IPS-20b (cell line): ENCODE measurements at regions not wholly inside any gene's neighbourhood (a gene's known extent, or its start where the extent isn't known, plus 50 kb on each side); places are given as distances from the start of the nearest gene placed in this dataset.

Experiments
- H3K27ac ChIP-seq: one replicate; pipeline ENCODE4 v1.5.1; 2013; ENCODE audit warnings: low read length
- H3K27me3 ChIP-seq: 2 replicates; pipeline ENCODE4 v1.6.1; 2013; ENCODE audit warnings: mild to moderate bottlenecking, low read length, inconsistent platforms; ENCODE audit not compliant: insufficient read depth
- H3K36me3 ChIP-seq: 2 replicates; pipeline ENCODE4 v1.6.1; 2013; ENCODE audit warnings: low read depth, mild to moderate bottlenecking, inconsistent platforms, low read length, moderate library complexity; ENCODE audit not compliant: insufficient read depth
- H3K4me1 ChIP-seq: 2 replicates; pipeline ENCODE4 v1.6.1; 2013; ENCODE audit warnings: mild to moderate bottlenecking, control low read depth, inconsistent platforms, low read length, moderate library complexity; ENCODE audit not compliant: insufficient read depth
- H3K4me3 ChIP-seq: 2 replicates; pipeline ENCODE4 v1.5.1; 2013; ENCODE audit warnings: mild to moderate bottlenecking, low read length, inconsistent platforms
- H3K9ac ChIP-seq: 2 replicates; pipeline ENCODE4 v1.6.1; 2013; ENCODE audit warnings: low read depth, mild to moderate bottlenecking, inconsistent platforms, low read length, moderate library complexity
- H3K9me3 ChIP-seq: 2 replicates; pipeline ENCODE4 v1.6.1; 2013; ENCODE audit warnings: mild to moderate bottlenecking, low read depth, low read length, inconsistent platforms; ENCODE audit not compliant: insufficient read depth

DNA sequence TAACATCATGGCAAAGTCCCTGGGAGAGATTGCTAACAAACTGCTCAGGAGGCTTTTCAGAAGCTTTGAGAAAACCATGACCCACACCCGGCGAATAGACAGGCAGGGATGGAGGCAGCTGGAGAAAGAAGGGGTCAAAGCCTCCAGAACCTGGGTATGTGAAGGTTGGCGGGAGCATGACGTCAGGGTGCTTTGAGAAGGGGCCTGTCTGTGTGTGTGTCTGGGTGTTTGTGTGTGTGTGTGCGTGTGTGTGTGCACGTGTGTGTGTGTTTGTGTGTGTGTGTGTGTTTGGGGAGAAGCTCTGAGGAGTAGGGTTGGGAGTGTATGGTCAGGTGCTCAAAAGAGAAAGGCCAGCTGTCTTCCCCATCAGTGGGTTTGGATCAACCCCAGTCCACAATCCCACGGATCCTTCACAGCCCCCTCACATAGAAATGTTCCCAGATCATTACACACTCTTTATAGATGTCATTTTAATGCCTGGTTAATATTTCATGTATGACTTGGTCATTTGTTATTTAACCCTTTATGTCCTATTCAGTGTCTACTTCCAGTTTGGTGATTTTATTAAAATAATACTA is 254.1 kb upstream of the SMIM21 start:
- Histone ChIP-seq H3K4me1 (no peaks in the 10 kb centered on the region), H3K4me3 (no peak overlapping the region), H3K36me3 (no peaks in the 10 kb centered on the region), H3K27me3 (no peaks in the 10 kb centered on the region), H3K9ac (no peak overlapping the region), H3K9me3 (no peaks in the 10 kb centered on the region), H3K27ac (no peak overlapping the region)

DNA sequence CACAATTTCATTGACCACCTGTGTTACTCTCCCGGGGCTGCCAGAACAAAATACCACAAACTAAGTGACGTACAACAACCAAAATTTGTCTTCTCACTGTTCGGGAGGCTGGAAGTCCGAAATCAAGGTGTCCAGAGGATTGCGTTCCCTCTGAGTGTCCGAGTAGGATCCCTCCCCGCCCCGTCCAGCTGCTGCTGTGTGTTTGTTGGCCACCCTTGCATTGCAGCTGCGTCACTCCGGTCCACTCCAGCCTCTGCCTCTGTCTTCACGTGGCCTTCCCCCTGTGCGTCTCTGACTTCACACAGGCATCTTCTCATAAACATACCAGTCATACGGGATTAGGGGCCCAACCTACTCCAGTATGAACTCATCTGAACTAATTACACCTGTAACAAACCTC is 251.8 kb upstream of the SMIM21 start:
- Histone ChIP-seq H3K4me3 (no peak overlapping the region), H3K27ac (no peak overlapping the region), H3K4me1 (no peaks in the 10 kb centered on the region), H3K36me3 (no peaks in the 10 kb centered on the region), H3K27me3 (no peaks in the 10 kb centered on the region), H3K9ac (no peak overlapping the region), H3K9me3 (peaks cover 5% of the 10 kb centered on the region; the same call in 1 of the 2 replicates)

DNA sequence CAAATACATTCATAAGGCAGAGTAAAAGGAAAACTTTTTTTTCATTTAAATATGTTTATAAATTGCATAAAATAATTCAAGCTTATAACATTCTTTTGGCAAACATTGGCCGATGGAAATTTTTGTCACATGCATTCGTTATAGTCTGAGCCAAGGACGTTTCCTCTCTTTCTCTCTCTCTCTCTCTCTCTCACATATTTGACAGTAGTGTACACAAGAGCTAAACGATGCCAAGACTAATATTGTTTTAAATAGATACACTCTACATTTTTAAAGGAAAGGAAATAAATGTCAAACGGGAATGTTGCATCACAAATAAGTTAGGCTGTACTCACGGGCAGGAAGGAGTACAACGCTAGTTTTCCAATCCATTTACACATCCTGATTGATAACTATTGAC is 251.1 kb upstream of the SMIM21 start:
- peaks cover 10% of the 10 kb centered on the region; the same call in 1 of the 2 replicates for H3K9me3 ChIP-seq
- no peak overlapping the region for H3K27ac ChIP-seq
- no peak overlapping the region for H3K4me3 ChIP-seq
- no peaks in the 10 kb centered on the region for H3K4me1 ChIP-seq
- no peaks in the 10 kb centered on the region for H3K27me3 ChIP-seq
- no peak overlapping the region for H3K9ac ChIP-seq
- no peaks in the 10 kb centered on the region for H3K36me3 ChIP-seq

DNA sequence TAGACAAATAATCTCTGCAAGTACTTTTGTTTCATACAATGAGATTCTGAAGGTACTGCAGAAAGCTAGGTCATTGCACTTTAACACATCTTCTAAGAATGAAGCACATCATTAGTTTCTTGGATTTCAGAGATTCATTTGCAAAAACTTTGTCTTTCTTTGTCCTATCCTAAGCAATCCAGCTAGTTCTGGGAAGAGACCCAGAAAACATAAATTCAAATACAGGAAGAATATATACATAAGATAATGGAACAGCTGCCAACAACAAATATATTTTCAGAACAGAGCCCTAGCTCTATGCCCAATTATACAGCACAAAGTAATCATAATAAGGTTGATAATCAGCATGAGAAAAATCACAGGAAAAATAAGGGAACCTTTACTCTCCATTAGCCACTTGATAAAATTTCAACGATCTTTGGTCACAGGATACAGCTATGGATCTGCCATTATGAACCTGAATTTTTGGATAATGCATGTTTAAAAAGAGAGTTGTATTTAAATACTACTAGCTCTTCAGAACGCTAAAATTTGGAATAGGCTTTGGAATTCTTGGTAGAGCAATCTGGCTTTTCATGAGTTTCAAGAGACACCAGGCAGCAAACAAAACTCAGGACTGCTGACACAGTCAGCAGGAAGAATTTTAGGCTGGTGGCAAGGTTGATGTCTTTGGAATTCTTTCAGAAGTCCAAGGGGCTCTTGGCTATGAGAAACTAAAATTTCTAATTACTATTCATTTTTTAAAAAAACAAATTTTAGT is 250.4 kb upstream of the SMIM21 start:
- Histone ChIP-seq H3K27ac (no peak overlapping the region), H3K4me3 (no peak overlapping the region), H3K27me3 (no peaks in the 10 kb centered on the region), H3K9ac (no peak overlapping the region), H3K9me3 (peaks cover 10% of the 10 kb centered on the region; the same call in 1 of the 2 replicates), H3K36me3 (no peaks in the 10 kb centered on the region), H3K4me1 (no peaks in the 10 kb centered on the region)

DNA sequence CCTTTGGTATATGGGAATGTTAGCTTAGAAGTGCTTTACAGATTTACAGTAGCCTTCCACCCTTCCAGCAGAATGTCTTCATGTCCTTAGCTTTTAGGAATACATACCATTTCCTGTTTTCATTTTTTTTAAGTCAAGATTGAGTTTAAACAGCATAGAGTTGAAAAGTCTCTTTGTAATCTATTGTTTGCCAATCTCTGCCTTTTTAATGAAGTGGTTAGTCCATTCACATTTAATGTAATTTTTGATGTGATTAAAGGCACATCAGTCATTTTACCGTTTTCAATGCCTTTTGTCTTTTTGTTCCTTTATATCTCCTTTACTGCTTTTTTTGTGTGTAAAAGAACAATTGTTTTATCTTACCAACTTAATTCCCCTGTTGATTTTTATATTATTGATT is 233.4 kb upstream of the SMIM21 start:
- no peak overlapping the region for H3K27ac ChIP-seq
- H3K27me3 ChIP-seq: no peaks in the 10 kb centered on the region
- no peak overlapping the region for H3K4me3 ChIP-seq
- no peaks in the 10 kb centered on the region for H3K36me3 ChIP-seq
- H3K4me1 ChIP-seq: peaks cover 3% of the 10 kb centered on the region; the same call in 1 of the 2 replicates
- no peak overlapping the region for H3K9ac ChIP-seq
- H3K9me3 ChIP-seq: peaks cover 13% of the 10 kb centered on the region

DNA sequence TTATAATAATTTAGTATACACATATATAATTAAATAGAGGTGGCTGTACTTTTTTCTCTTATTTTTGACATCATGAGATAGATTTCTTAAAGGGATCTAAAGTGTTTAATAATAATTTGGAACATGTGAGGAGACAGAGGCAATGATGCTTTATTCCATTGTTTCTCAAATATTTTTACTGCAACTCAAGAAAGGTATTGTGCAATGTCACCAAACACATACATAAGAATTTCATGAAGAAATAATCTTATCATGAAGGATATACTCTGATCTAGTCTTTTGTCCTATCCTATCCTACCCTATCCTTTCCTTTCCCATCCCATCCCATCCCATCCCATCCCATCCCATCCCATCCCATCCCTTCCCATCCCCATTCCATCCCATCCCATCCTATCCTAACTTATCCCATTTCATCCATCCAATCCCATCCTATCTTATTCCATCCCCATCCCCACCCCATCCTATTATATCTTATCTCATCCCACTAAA is 232.1 kb upstream of the SMIM21 start:
- peaks cover 14% of the 10 kb centered on the region for H3K4me1 ChIP-seq
- no peak overlapping the region for H3K4me3 ChIP-seq
- no peaks in the 10 kb centered on the region for H3K36me3 ChIP-seq
- no peak overlapping the region for H3K9ac ChIP-seq
- H3K9me3 ChIP-seq: peaks cover 13% of the 10 kb centered on the region
- no peak overlapping the region for H3K27ac ChIP-seq
- H3K27me3 ChIP-seq: peaks cover under 1% of the 10 kb centered on the region; the same call in 1 of the 2 replicates

DNA sequence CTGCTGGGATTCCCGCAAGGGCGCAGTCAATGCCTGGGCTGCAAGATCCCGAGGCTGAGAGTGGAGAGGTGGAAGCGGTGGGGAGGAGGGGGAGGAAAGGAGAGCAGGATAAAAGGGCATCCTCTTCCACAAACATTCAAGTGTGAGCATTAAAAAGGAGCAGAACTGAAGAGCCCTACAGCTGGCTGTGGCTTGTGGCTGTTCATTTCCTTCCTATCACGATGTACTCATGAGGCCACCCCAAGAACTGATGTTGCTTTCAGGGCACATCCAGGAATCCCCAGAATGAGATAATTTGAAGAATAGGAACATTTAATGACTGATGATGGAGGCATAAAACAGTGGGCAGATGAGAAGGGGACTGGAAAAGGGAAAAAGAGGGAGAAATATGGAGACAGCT is 230.8 kb upstream of the SMIM21 start:
- Histone ChIP-seq H3K27ac (no peak overlapping the region), H3K9ac (no peak overlapping the region), H3K27me3 (peaks cover 3% of the 10 kb centered on the region; the same call in 1 of the 2 replicates), H3K36me3 (no peaks in the 10 kb centered on the region), H3K9me3 (peaks cover 13% of the 10 kb centered on the region), H3K4me1 (peaks cover 19% of the 10 kb centered on the region), H3K4me3 (no peak overlapping the region)

DNA sequence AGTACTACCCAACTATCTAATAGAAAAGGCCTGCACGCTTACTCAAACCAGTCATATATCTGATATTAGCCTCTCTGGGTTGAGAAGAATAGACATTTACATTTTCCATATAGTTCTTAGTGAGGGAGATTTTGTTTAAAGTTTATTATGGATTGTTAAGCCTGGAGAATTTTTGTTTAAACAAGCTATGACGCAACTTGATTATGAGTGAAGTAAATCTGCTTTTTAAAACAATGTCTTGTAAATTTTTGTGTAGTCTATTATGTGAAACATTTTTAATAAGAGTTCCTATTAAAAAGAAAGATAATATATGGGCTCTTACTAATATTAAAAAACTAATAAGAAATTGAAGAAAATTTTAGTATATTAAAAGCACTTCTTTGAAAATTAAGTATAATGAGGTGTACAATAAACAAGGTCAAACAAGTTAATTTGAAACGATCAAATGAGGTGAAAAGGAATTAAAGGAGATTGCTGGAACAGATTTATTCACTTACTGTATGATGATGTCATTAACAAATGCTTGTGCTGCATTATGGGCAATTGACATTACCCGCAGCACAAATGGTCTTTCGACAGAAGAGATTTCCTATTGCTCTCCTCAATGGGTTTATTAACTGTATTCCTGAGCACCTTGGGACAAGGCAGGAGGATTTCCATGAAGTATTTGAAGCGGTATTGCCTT is 229.2 kb upstream of the SMIM21 start:
- H3K4me3 ChIP-seq: peak overlapping the region; percentile 35; the same call in 1 of the 2 replicates
- H3K4me1 ChIP-seq: peaks cover 19% of the 10 kb centered on the region
- H3K36me3 ChIP-seq: no peaks in the 10 kb centered on the region
- peaks cover 3% of the 10 kb centered on the region; the same call in 1 of the 2 replicates for H3K27me3 ChIP-seq
- no peak overlapping the region for H3K9ac ChIP-seq
- no peak overlapping the region for H3K27ac ChIP-seq
- peaks cover 13% of the 10 kb centered on the region for H3K9me3 ChIP-seq

DNA sequence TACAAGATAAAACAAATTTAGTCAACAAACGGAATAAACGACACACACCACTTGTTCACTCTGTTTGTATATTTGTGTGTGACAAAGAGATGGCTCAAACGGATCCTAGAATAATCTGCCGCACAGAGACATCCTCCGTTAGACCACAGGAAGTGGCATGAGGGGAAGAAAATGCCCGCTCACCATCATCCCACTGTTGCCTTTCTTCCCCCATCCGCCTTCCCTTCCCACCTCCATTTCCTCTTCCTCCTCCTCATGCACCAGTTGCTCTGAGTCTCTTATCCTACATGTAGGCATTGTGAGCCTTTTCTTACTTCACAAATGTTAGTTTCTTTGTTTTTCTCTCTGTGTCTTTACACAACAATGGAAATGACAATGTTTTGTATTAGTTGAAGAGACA is 228.5 kb upstream of the SMIM21 start:
- H3K4me1 ChIP-seq: peaks cover 19% of the 10 kb centered on the region
- H3K9me3 ChIP-seq: peaks cover 8% of the 10 kb centered on the region
- H3K4me3 ChIP-seq: peak overlapping the region; percentile 35; the same call in 1 of the 2 replicates
- H3K27ac ChIP-seq: peak overlapping the region; percentile 21
- no peaks in the 10 kb centered on the region for H3K36me3 ChIP-seq
- peaks cover 3% of the 10 kb centered on the region; the same call in 1 of the 2 replicates for H3K27me3 ChIP-seq
- 0 out of 2 replicates have a peak overlapping the region, but pooled peaks have one; percentile 13 for H3K9ac ChIP-seq

DNA sequence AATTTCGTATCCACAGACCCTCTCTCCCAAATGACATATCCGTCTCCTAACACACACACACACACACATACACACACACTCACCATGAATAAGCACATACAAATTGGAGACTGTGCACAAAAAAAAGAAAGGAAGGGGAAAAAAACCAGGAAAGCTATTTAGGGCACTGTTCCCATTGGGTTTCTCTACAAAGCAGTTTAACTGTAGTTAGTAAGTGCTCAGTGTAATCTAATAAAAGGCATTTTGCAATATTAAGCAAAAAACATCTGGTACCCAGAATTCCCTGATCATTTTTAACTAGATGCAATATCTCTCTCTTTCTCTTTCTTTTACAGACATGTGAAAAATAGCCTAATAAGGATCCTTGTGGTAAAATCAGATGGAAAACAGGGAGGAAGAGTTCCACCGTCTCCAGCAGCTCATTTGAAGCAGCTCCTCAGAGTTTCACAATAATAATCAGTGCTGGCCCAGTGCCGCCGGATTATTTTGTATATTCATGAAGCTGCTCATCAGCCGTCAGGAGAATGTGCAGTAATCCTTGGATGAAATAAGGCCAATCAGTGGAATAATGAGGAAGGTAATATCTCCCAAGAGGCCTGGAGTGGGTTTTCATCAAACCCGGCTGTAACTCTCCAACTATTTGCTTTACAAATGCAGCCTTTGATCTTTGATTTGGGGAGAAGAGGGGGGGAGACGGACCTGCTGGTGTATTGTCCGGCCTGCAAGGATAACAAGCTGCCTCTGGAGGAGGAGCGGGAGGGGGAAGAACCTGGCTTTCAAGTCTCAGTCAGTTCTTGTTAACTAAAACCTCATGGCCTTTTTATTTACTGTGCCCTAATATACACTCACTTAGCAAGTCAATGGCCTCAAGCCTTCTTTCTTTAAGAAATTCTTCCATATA is 227.6 kb upstream of the SMIM21 start:
- Histone ChIP-seq H3K4me1 (peaks cover 19% of the 10 kb centered on the region), H3K9ac (peak overlapping the region; percentile 23; the same call in 1 of the 2 replicates), H3K27ac (no peak overlapping the region), H3K36me3 (no peaks in the 10 kb centered on the region), H3K4me3 (peak overlapping the region; percentile 35), H3K9me3 (no peaks in the 10 kb centered on the region), H3K27me3 (peaks cover 3% of the 10 kb centered on the region; the same call in 1 of the 2 replicates)

DNA sequence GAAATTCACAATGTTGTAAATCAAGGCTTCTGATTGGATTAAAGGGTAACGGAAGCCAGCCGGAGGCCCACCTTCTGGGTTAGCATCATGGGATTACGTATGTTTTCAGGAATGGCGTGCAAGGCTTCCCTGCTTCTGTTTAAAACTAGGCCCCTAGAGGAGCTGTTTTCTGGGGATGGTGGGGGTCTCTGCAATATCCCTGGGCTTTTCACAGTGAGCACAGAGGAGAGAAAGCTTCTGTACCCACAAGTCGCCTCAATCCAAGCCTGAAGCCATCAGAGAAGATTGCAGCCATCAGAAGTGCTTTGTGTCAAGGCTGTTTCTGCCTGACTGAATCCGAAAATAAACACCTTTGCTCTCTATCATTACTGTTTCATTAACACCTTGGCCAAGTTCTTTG is 226.9 kb upstream of the SMIM21 start:
- peaks cover 19% of the 10 kb centered on the region for H3K4me1 ChIP-seq
- H3K27ac ChIP-seq: no peak overlapping the region
- H3K9me3 ChIP-seq: no peaks in the 10 kb centered on the region
- 0 out of 2 replicates have a peak overlapping the region, but pooled peaks have one; percentile 35 for H3K4me3 ChIP-seq
- H3K36me3 ChIP-seq: no peaks in the 10 kb centered on the region
- peak overlapping the region; percentile 23; the same call in 1 of the 2 replicates for H3K9ac ChIP-seq
- peaks cover 3% of the 10 kb centered on the region; the same call in 1 of the 2 replicates for H3K27me3 ChIP-seq
